ENCODE measurements at regions not wholly inside any gene's neighbourhood (a gene's known extent, or its start where the extent isn't known, plus 50 kb on each side); places are given as distances from the start of the nearest gene placed in this dataset.
"Not testable (repeated sequence)": the region's sequence is repeated elsewhere in the genome, so short reads cannot be mapped to it uniquely, and the experiment has no call there.

DNA sequence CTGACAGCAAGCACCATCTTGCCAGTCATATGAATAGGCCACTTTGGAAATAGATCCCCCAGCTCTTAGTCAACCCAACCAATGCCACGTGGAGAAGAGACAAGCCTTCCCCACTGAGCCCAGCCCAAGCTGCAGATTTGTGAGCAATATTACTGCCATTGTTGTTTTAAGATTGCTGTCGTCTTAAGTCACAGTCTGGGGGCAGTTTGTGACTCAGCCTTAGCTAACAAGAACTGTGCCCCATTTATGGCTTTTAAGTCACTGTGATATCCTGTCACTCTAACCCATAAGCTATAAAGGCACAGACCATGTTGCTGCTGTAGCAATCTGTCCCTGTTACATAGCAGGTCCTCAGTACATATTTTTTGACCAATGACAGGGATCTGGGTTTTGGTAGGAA lies 464.2 kb downstream of the MED13L start:
- peak in 4 of 56 donors; percentile 2 to 28 (median 6) for DNase-seq

- no peak for DNase-seq
Observed at GRCh38 chr12:115811929-115812328, 465.6 kb downstream of the MED13L start.

GRCh38 chr12:115811045-115811444 lies 466.4 kb downstream of the MED13L start:
- no peak for DNase-seq

DNA sequence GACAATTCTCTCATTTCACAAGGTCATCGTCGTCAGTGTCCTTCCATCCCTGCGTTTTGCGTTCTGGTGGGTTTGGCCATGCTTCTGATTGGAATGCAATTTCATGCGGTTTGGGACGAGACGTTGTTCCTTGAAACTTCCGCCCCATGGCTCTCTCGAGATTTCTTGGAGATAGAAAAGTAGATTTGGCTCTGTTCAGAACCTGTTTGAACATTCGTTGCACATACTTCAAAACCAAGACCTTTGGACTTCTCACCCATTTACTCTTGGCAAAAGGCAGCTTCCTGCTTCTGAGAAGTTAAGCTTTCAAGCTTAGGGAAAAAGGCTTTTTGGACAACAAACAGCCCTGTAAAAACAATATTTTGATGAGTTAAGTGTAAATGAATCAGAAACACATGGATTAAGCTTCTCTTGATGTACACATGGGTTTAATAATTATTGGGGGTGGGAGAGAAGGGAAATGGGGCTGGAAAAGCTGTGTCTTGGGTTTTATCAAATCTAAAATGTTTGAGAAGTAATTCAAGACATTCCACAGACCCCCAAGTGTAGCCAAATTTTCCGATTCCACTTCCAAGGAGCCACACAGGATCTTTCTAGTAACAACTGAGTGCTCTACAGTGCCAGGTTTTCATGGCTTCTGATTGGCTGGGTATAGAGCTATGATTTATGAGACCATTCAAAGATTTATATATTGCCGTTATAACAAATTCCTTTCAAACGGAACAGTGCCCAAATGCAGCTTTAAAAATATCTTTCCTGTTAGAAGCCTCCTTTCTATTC lies 467.2 kb downstream of the MED13L start:
- no peak for DNase-seq

DNA sequence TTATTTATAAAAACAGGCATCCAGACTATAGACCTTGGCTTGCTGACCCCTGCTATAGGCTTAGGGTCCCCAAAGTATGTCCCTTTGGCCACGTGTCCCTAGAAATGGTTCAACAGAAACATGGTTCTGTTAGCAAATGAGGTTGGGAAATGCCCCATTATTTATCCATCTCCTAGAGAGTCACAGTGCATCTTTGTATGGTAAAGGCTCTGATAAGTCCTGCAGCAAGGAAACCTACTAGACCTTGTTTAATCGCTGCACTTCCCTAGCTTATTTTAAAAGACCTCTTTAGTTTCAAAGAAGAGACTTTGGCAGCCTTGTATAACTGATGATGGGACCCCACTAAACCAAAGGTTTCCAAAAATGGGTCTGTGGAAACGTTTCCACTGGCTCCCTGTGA lies 471.5 kb downstream of the MED13L start:
- no peak for DNase-seq

GRCh38 chr12:115802767-115803166 lies 474.7 kb downstream of the MED13L start:
- no peak for DNase-seq

GRCh38 chr12:115801871-115802270 lies 475.6 kb downstream of the MED13L start:
- no peak for DNase-seq

DNA sequence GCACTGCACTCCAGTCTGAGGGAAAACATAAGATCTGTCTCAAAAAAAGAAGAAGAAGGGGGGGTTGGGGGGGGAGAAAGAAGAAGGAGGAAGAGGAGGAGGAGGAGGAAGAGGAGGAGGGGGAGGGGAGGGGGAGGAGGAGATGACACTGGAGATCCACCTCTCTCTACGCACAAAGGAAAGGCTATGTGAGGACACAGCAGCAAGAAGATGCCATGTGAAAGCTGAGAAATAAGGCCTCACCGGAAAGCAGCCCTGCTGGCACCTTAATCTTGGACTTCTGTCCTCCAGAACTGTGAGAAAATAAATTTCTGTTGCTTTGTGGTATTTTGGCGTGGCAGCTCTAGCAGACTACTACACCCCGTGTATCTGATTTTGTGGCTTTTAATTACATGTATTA lies 477.9 kb downstream of the MED13L start:
- no peak for DNase-seq

DNA sequence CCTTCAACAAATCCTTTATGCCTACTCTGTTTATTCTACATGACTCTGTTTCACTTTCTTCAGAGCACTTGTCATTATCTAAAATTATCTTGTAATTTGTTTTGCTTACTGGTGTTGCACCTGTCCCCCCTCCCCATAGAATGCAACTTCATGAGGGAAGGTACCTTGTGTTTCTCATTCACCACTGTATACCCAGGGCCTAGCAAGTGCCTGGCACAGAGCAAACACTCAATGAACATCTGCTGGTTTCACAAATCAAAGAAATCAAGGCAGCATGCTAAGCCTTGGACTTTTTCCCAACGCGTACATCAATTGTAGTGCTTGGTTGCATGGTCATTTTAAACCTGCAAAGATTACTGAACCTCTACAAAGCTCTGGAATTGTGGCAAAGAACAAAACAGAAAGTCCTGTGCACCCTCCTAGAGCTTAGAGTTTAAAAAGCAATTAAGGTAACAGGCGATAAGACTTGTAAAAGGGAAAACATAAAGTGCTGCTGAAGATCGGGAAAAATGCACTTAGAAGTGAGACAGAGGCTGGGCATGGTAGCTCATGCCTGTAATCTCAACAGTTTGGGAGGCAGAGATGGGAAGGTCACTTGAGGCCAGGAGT lies 479.1 kb downstream of the MED13L start:
- no peak for DNase-seq

DNA sequence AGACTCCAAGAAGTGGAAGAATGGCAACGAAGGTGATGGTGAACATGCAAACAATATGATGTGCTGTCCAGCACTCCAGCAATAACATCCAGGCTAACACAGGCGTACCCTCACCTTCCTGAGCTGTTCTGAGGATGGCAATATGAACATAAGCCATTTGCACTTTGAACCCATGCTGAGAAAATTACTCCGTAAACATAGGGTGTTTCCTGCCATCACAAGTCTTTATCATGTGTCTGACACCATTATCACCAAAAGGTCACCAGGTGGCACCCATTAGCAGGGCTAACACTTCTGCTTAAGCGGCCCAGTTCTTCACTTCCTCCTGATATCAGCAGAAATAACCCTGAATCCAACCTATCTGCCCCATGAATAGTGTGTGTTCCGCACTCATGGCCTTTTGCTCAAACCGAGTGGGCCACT lies 482.8 kb downstream of the MED13L start:
- DNase-seq: no peak

DNA sequence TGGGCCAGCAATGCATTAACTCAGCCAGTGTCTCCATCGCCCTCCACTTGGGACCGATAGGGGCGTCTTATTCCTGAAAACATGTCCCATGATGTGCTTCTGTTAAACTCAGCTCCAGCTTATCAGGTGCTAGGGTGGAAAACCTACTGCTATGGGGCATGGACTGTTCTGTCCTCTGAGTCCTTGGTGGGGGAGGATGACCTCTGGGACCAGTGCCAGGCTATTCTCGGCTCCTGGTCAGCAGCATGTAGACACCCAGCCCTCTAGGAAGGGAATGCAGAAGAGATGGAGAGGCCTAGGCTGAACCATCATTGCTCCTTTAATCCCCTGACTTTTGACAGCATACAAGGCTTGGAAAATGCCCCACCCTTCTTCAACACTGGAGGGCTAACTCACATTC lies 486.2 kb downstream of the MED13L start:
- DNase-seq: no peak

DNA sequence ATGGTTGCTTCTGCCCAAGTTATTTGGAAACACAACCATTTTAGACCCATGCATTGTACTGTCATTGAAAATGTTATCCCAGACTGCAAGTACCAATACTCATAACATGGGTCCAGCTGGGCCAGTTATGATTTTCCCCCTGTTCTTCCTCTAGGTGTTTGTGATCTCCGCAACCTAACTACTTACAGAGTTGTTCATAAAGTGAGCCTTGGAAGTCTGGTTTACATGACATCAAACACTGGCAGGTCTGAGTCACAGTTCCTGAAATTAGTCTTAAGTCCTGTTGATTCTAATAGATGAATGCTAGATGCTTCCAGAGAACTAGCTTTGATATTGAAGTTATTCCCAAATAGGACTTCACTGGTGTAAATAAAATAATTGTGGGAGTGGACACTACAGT lies 487.0 kb downstream of the MED13L start:
- no peak for DNase-seq

DNA sequence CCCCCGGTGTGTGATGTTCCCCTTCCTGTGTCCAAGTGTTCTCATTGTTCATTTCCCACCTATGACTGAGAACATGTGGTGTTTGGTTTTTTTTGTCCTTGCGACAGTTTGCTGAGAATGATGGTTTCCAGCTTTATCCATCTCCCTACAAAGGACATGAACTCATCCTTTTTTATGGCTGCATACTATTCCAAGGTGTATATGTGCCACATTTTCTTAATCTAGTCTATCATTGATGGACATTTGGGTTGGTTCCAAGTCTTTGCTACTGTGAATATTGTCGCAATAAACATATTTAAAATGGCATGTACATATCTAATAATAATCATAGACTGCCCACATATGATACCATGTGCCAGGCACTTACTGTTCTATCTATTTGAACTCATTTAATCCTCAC lies 491.0 kb downstream of the MED13L start:
- not testable (repeated sequence) for DNase-seq

GRCh38 chr12:115785548-115785947 lies 491.9 kb downstream of the MED13L start:
- DNase-seq: no peak

GRCh38 chr12:115776399-115776798 lies 501.1 kb downstream of the MED13L start:
- no peak for DNase-seq

GRCh38 chr12:115774148-115774895 lies 503.2 kb downstream of the MED13L start:
- DNase-seq: no peak

GRCh38 chr12:115771601-115772000 lies 505.9 kb downstream of the MED13L start:
- DNase-seq: no peak

DNA sequence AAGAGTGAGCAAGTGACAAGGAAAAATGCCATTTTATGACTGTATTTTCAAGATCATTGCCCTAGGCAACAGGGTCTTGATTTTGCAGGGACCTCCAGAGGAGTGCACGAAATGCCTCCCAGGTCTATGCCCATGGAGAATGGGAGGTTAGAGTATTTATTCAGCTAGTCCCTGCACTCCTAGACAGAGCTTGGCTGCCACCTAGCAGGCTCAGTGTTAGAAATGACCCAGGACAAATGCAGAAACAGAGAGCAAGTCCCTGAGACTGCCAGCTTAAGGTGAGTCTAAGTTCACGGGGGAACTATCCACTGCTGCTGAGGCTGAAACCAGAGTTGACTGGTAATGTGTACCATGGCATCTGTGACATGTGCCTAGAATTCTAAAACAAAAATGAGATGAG lies 506.4 kb downstream of the MED13L start:
- no peak for DNase-seq

DNA sequence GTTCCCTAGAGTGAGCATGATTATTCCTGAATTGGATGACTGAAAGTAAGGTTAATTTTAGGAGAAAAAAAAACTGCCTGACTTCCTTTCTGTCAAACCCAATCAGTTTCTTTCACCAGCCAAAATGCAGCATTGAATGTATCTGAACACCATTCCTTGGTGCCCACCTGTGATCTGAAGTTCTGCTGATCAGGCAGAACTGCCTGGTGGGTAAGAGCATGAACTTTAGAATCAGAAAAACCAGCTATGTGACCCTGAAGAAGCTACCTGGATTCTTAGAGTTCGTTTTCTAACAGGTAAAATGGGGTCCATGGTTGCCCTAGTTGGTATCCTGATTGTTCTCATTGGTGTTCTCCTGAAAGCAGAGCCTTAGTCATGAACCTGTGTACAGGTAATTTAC lies 506.9 kb downstream of the MED13L start:
- no peak for DNase-seq

GRCh38 chr12:115767916-115768315 lies 509.6 kb downstream of the MED13L start:
- no peak for DNase-seq

GRCh38 chr12:115763982-115764621 lies 513.4 kb downstream of the MED13L start:
- DNase-seq: no peak

DNA sequence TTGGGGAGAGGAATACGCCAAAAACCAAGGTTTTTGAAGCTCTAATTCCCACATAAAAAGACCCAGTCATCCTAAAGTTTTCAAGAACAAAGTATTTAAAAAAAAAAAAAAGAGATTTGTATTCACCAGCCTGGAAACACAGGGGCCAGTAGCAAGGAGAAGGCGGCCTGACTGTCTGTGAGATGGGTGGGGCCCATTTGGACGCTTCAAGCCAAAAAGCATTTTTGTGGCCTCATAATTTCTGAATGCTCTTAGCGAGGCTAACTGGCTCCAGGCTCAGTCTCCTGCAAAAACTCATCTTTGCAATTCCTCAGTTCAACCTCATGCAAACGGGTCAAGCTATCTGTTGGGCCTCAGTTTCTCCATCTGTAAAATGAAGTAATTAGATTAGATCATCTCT lies 514.1 kb downstream of the MED13L start:
- DNase-seq: no peak
